ENCODE measurements at regions not wholly inside any gene's neighbourhood (a gene's known extent, or its start where the extent isn't known, plus 50 kb on each side); places are given as distances from the start of the nearest gene placed in this dataset.

GRCh38 chr3:24591661-24592555 lies 97.3 kb upstream of the THRB start:
- H3K27me3 ChIP-seq: no peaks in the 10 kb centered on the region
- WGBS, 2 donors: 86 to 91% methylated on average over 5 of the region's 5 CpGs
- no peaks in the 10 kb centered on the region for H3K9me3 ChIP-seq
- intact Hi-C loops (cut with DNase I): no loop called here
- H3K4me3 ChIP-seq: no peak overlapping the region
- no peak for TF ChIP-seq CTCF (IDR thresholded peaks at IDR 0.05)
- no peak for TF ChIP-seq POLR2A (IDR thresholded peaks at IDR 0.05)
- no peaks in the 10 kb centered on the region for H3K36me3 ChIP-seq (replicated peaks in 1 of 2; ENCODE audit: insufficient read depth in 1 of 2, low read depth in 2 of 2)
- no peak overlapping the region for H3K27ac ChIP-seq
- ATAC-seq (no peak), DNase-seq (no peak)
- no peaks in the 10 kb centered on the region for H3K4me1 ChIP-seq

- TF ChIP-seq POLR2A (IDR thresholded peaks at IDR 0.05): no peak
- TF ChIP-seq CTCF (IDR thresholded peaks at IDR 0.05): no peak
- peaks cover 10% of the 10 kb centered on the region for H3K4me1 ChIP-seq
- no peaks in the 10 kb centered on the region for H3K27me3 ChIP-seq
- intact Hi-C loops (cut with DNase I): no loop called here
- no peaks in the 10 kb centered on the region for H3K36me3 ChIP-seq (replicated peaks in 1 of 2; ENCODE audit: insufficient read depth in 1 of 2, low read depth in 2 of 2)
- H3K9me3 ChIP-seq: no peaks in the 10 kb centered on the region
- ATAC-seq (no peak), DNase-seq (no peak)
- H3K4me3 ChIP-seq: no peak overlapping the region
- no peak overlapping the region for H3K27ac ChIP-seq
Measured at GRCh38 chr3:24594161-24594560, 99.5 kb upstream of the THRB start.

GRCh38 chr3:24595796-24596195 lies 101.1 kb upstream of the THRB start:
- 55 to 73% methylated on average over 2 of the region's 2 CpGs for WGBS, 2 donors
- Histone ChIP-seq H3K36me3 (replicated peaks in 1 of 2; ENCODE audit: insufficient read depth in 1 of 2, low read depth in 2 of 2) (no peaks in the 10 kb centered on the region), H3K9me3 (no peaks in the 10 kb centered on the region), H3K4me1 (peaks cover 15% of the 10 kb centered on the region), H3K27ac (no peak overlapping the region), H3K4me3 (no peak overlapping the region), H3K27me3 (no peaks in the 10 kb centered on the region)
- TF ChIP-seq CTCF (IDR thresholded peaks at IDR 0.05) (no peak), POLR2A (IDR thresholded peaks at IDR 0.05) (no peak)
- ATAC-seq: no peak
- DNase-seq: no peak
- intact Hi-C loops (cut with DNase I): no loop called here

- no peak for DNase-seq
- TF ChIP-seq POLR2A (IDR thresholded peaks at IDR 0.05): no peak
- Histone ChIP-seq H3K4me1 (peaks cover 15% of the 10 kb centered on the region), H3K27ac (no peak overlapping the region), H3K9me3 (no peaks in the 10 kb centered on the region), H3K27me3 (no peaks in the 10 kb centered on the region), H3K4me3 (no peak overlapping the region), H3K36me3 (replicated peaks in 1 of 2; ENCODE audit: insufficient read depth in 1 of 2, low read depth in 2 of 2) (no peaks in the 10 kb centered on the region)
- intact Hi-C loops (cut with DNase I): no loop called here
- ATAC-seq: no peak
- WGBS, 2 donors: 54 to 59% methylated on average over 2 of the region's 2 CpGs
Measured at GRCh38 chr3:24596626-24597025, 102.0 kb upstream of the THRB start.

- TF ChIP-seq CTCF (IDR thresholded peaks at IDR 0.05) (no peak), POLR2A (IDR thresholded peaks at IDR 0.05) (no peak)
- H3K27me3 ChIP-seq: no peaks in the 10 kb centered on the region
- 38 to 40% methylated on average over 7 of the region's 7 CpGs for WGBS, 2 donors
- H3K9me3 ChIP-seq: no peaks in the 10 kb centered on the region
- intact Hi-C loops (cut with DNase I): no loop called here
- no peak overlapping the region for H3K4me3 ChIP-seq
- H3K27ac ChIP-seq: no peak overlapping the region
- H3K4me1 ChIP-seq: peaks cover 16% of the 10 kb centered on the region
- ATAC-seq: peak; percentile 94
- DNase-seq: peak in 3 of 4 donors; percentile 14 to 20 (median 16)
- H3K36me3 ChIP-seq (replicated peaks in 1 of 2; ENCODE audit: insufficient read depth in 1 of 2, low read depth in 2 of 2): no peaks in the 10 kb centered on the region
Measured at GRCh38 chr3:24598695-24599470, 104.2 kb upstream of the THRB start.
